Hepatocyte (in vitro differentiated cells): ENCODE measurements at regions not wholly inside any gene's neighbourhood (a gene's known extent, or its start where the extent isn't known, plus 50 kb on each side); places are given as distances from the start of the nearest gene placed in this dataset.

Experiments
- CTCF ChIP-seq: fragments of 200-600 bp; sonication (generic); IDR thresholded peaks from 2 replicates; pipeline ENCODE4 v1.5.1; 2016; ENCODE audit warnings: antibody characterized with exemption, mild to moderate bottlenecking; ENCODE audit not compliant: poor library complexity
- EZH2 ChIP-seq: fragments of 200-600 bp; sonication (generic); IDR thresholded peaks from 2 replicates; pipeline ENCODE4 v1.6.1; 2016; ENCODE audit warnings: antibody characterized with exemption, mild to moderate bottlenecking, borderline replicate concordance
- EZH2phosphoT487 ChIP-seq: fragments of 200-600 bp; sonication (generic); IDR thresholded peaks from one replicate; pipeline ENCODE4 v1.6.1; 2018; ENCODE audit warnings: antibody characterized with exemption, mild to moderate bottlenecking, low read depth, moderate library complexity; ENCODE audit not compliant: unreplicated experiment, severe bottlenecking

DNA sequence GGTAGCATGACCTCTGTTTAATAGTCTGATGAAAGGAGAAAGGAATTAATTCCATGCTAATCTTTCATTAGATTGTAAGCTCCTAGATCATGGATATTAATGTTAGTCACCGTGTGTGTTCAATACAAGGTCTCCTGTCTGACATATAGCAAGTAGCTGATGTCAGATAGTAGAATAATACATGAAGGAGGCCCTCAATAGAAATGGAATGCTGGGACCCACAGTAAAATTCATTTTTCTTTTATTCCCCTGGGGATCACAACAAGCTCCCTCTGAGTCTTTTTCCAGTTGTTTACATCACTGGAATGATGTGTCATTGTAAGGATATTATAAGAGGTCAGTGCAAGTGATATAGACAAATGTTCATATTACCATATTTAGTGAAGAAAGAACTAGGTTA is 240.3 kb upstream of the TRPC7 start:
- TF ChIP-seq CTCF (no peak), EZH2phosphoT487 (no peak), EZH2 (no peak)
